Stomach (tissue), 4 donors: ENCODE measurements at regions not wholly inside any gene's neighbourhood (a gene's known extent, or its start where the extent isn't known, plus 50 kb on each side); places are given as distances from the start of the nearest gene placed in this dataset.

Experiments
- EP300 ChIP-seq: sonication (generic); formaldehyde crosslinking; IDR thresholded peaks from one replicate; pipeline ENCODE4 v1.6.1; 2017; ENCODE audit warnings: antibody characterized with exemption
- POLR2A ChIP-seq, 4 donors: fragments of 450-650 bp; IDR thresholded peaks; one replicate each; pipeline ENCODE4 v1.6.1; 2016; ENCODE audit warnings: antibody characterized with exemption in 4 of 4, control low read depth in 2 of 4, mild to moderate bottlenecking in 1 of 4, moderate library complexity in 1 of 4
- POLR2AphosphoS5 ChIP-seq, 3 donors: sonication (generic); formaldehyde crosslinking; IDR thresholded peaks; one replicate each; pipeline ENCODE4 v1.6.1; 2016; ENCODE audit warnings: antibody characterized with exemption in 3 of 3
- TF ChIP-seq, protein P1 (sequence below), 7 experiments: fragments of 450-650 bp in 4 of 7; fragments of 200-600 bp in 3 of 7; sonication (generic) in 3 of 7; IDR thresholded peaks; one replicate each; pipeline ENCODE4 v1.5.1; 2016 to 2019; ENCODE audit warnings: antibody characterized with exemption in 7 of 7, control low read depth in 2 of 7, mild to moderate bottlenecking in 1 of 7

DNA sequence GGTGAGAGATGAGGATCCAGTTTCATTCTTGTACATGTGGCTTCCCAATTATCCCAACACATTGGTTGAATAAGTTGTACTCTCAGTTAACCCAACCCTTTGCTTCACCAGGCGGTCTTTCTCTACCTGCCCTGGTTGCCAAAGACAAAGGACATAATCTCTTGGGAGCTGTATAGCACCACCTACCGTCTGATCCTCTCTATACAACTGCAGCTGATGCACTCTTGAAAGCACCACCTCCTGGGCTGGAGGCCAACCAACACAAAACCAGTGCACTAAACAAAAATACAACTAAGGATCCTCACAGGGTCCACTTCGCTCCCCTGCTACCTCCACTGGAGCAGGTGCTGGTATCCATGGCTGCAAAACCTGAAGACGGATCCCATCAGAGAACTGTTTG, 473.6 kb upstream of the NRXN1 start:
- TF ChIP-seq, protein P1, sequence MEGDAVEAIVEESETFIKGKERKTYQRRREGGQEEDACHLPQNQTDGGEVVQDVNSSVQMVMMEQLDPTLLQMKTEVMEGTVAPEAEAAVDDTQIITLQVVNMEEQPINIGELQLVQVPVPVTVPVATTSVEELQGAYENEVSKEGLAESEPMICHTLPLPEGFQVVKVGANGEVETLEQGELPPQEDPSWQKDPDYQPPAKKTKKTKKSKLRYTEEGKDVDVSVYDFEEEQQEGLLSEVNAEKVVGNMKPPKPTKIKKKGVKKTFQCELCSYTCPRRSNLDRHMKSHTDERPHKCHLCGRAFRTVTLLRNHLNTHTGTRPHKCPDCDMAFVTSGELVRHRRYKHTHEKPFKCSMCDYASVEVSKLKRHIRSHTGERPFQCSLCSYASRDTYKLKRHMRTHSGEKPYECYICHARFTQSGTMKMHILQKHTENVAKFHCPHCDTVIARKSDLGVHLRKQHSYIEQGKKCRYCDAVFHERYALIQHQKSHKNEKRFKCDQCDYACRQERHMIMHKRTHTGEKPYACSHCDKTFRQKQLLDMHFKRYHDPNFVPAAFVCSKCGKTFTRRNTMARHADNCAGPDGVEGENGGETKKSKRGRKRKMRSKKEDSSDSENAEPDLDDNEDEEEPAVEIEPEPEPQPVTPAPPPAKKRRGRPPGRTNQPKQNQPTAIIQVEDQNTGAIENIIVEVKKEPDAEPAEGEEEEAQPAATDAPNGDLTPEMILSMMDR (IDR thresholded peaks at IDR 0.05) = no peak
- TF ChIP-seq EP300 (no peak), POLR2AphosphoS5 (IDR thresholded peaks at IDR 0.05) (no peak), POLR2A (IDR thresholded peaks at IDR 0.05) (no peak)
